Vagina (tissue), 2 donors: ENCODE measurements at regions not wholly inside any gene's neighbourhood (a gene's known extent, or its start where the extent isn't known, plus 50 kb on each side); places are given as distances from the start of the nearest gene placed in this dataset.

Experiments
- DNase-seq, 2 donors: peaks; one replicate each; pipeline ENCODE4 v3.0.0-alpha.2; 2017; ENCODE audit errors: extremely low spot score in 2 of 2
- H3K27ac ChIP-seq: fragments of 200-600 bp; sonication (generic); one replicate; pipeline ENCODE4 v1.5.1; 2019
- H3K27me3 ChIP-seq: fragments of 200-600 bp; sonication (generic); one replicate; pipeline ENCODE4 v1.5.1; 2019
- H3K36me3 ChIP-seq, 2 donors: fragments of 200-600 bp; sonication (generic); one replicate each; pipeline ENCODE4 v1.5.1; 2017 to 2019
- H3K4me1 ChIP-seq: fragments of 200-600 bp; sonication (generic); one replicate; pipeline ENCODE4 v1.5.1; 2019
- H3K4me3 ChIP-seq, 2 donors: fragments of 200-600 bp; sonication (generic); 1 replicate in 1 of 2; 2 replicates in 1 of 2; pipeline ENCODE4 v1.5.1; 2016 to 2019
- H3K9me3 ChIP-seq: fragments of 200-600 bp; sonication (generic); one replicate; pipeline ENCODE4 v1.5.1; 2019
- POLR2A ChIP-seq, 2 donors: fragments of 450-650 bp; IDR thresholded peaks; one replicate each; pipeline ENCODE4 v1.6.1; 2017; ENCODE audit warnings: antibody characterized with exemption in 2 of 2, mild to moderate bottlenecking in 2 of 2, moderate library complexity in 2 of 2
- POLR2AphosphoS5 ChIP-seq, 2 donors: sonication (generic); formaldehyde crosslinking; IDR thresholded peaks; one replicate each; pipeline ENCODE4 v1.9.0; 2017; ENCODE audit warnings: antibody characterized with exemption in 2 of 2, mild to moderate bottlenecking in 2 of 2, low read depth in 1 of 2; ENCODE audit not compliant: insufficient read depth in 1 of 2
- intact Hi-C: fragments of 100-400 bp; cut with DNase I; formaldehyde crosslinking; loops from one replicate; pipeline ENCODE4 v1.15.1; 2023
- TF ChIP-seq, protein P1 (sequence below), 3 experiments: fragments of 450-650 bp in 2 of 3; fragments of 200-600 bp in 1 of 3; sonication (generic) in 1 of 3; IDR thresholded peaks; one replicate each; pipeline ENCODE4 v1.5.1; 2017 to 2019; ENCODE audit warnings: antibody characterized with exemption in 3 of 3, mild to moderate bottlenecking in 2 of 3, moderate library complexity in 2 of 3

DNA sequence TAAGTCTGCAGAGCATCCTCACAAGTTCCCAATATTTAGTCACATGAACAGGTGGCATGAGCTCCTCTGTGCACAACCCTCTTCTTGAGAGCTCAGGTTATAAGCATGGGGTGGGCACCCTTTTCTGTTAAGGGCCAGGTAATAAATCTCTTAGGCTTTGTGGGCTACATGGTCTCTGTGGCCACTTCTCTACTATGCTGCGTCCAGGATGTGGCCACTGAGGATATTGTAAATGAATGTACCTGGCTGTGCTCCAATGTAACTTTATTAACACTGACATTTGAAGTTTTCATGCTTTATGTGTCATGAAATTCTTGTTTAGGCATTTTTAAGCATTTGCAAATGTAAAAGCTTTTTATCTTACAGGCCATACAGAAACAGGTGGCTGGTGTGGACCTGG lies 116.8 kb upstream of the ST6GAL2 start:
- Histone ChIP-seq H3K27me3 (no peaks in the 10 kb centered on the region), H3K9me3 (no peaks in the 10 kb centered on the region), H3K4me3 (no peak overlapping the region), H3K4me1 (no peaks in the 10 kb centered on the region), H3K36me3 (no peaks in the 10 kb centered on the region), H3K27ac (no peak overlapping the region)
- TF ChIP-seq, protein P1, sequence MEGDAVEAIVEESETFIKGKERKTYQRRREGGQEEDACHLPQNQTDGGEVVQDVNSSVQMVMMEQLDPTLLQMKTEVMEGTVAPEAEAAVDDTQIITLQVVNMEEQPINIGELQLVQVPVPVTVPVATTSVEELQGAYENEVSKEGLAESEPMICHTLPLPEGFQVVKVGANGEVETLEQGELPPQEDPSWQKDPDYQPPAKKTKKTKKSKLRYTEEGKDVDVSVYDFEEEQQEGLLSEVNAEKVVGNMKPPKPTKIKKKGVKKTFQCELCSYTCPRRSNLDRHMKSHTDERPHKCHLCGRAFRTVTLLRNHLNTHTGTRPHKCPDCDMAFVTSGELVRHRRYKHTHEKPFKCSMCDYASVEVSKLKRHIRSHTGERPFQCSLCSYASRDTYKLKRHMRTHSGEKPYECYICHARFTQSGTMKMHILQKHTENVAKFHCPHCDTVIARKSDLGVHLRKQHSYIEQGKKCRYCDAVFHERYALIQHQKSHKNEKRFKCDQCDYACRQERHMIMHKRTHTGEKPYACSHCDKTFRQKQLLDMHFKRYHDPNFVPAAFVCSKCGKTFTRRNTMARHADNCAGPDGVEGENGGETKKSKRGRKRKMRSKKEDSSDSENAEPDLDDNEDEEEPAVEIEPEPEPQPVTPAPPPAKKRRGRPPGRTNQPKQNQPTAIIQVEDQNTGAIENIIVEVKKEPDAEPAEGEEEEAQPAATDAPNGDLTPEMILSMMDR (IDR thresholded peaks at IDR 0.05), result no peak
- TF ChIP-seq POLR2A (IDR thresholded peaks at IDR 0.05), result no peak
- no peak for TF ChIP-seq POLR2AphosphoS5 (IDR thresholded peaks at IDR 0.05; ENCODE audit: insufficient read depth in 1 of 2, low read depth in 1 of 2)
- no peak for DNase-seq
- intact Hi-C loops, result no loop called here

DNA sequence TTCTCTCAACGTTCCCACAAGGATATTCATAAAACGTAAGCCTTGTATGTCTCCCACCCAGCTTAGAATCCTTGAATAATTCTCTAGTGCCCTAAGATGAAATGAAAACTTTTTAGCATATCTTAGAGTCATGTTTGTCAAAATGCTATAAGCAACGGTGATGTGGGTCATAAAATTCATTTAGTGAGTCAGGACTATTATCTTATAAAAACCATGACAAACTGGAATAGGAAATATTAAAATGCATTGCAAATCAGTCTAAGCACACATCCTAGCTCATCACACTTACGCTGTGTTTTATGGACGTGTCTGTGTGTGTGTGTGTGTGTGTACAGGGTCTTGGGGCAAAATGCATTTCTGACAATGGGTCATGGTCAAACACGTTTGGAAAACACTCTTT lies 119.9 kb upstream of the ST6GAL2 start:
- Histone ChIP-seq H3K4me3 (no peak overlapping the region), H3K27me3 (no peaks in the 10 kb centered on the region), H3K36me3 (no peaks in the 10 kb centered on the region), H3K9me3 (no peaks in the 10 kb centered on the region), H3K27ac (no peak overlapping the region), H3K4me1 (no peaks in the 10 kb centered on the region)
- intact Hi-C loops, result no loop called here
- no peak for DNase-seq
- TF ChIP-seq POLR2A (IDR thresholded peaks at IDR 0.05) (no peak), POLR2AphosphoS5 (IDR thresholded peaks at IDR 0.05; ENCODE audit: insufficient read depth in 1 of 2, low read depth in 1 of 2) (no peak)
- TF ChIP-seq, protein P1 (IDR thresholded peaks at IDR 0.05), result no peak

DNA sequence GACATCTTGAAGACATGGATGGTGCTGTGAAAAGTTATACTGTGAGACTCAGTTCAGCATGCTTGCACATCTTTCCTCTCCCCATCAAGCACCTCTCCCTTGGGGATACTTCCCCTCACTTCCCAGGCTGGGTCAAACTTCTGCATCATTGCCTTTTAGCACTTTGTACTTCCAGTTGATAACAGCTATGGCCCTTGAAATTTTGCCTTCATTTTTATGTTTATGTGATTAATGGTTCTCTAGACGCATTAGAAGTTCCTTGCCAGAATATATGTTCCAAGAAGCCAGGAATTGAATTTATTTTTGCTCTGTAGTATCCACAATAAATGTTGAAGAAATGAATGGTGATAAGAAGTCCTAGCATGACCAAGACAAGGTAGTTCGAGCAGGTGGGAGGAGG lies 120.9 kb upstream of the ST6GAL2 start:
- Histone ChIP-seq H3K4me1 (no peaks in the 10 kb centered on the region), H3K27ac (no peak overlapping the region), H3K4me3 (no peak overlapping the region), H3K36me3 (no peaks in the 10 kb centered on the region), H3K9me3 (no peaks in the 10 kb centered on the region), H3K27me3 (no peaks in the 10 kb centered on the region)
- intact Hi-C loops, result no loop called here
- TF ChIP-seq POLR2AphosphoS5 (IDR thresholded peaks at IDR 0.05; ENCODE audit: insufficient read depth in 1 of 2, low read depth in 1 of 2) (no peak), POLR2A (IDR thresholded peaks at IDR 0.05) (no peak)
- TF ChIP-seq, protein P1 (IDR thresholded peaks at IDR 0.05), result no peak
- DNase-seq, result no peak

DNA sequence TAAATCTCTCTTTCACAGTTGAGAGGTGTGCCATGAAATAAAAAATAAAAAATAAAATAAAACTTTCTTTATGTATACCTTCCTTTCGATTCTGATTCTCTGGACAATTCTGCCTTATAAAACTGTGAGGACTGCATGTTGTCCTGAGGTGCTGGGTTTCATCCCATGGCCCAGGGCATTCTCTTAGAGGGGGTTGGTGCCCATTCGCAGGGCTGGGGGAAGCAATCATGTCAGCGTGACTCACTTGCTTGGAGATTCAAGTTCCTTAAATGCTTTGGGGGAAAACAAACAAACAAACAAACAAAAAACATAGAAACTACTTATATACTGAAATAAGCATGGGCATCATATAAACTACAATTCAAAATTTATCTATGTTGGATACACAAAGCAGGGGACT lies 122.0 kb upstream of the ST6GAL2 start:
- TF ChIP-seq POLR2AphosphoS5 (IDR thresholded peaks at IDR 0.05; ENCODE audit: insufficient read depth in 1 of 2, low read depth in 1 of 2) (no peak), POLR2A (IDR thresholded peaks at IDR 0.05) (no peak)
- TF ChIP-seq, protein P1 (IDR thresholded peaks at IDR 0.05), result no peak
- DNase-seq, result no peak
- Histone ChIP-seq H3K9me3 (no peaks in the 10 kb centered on the region), H3K27me3 (no peaks in the 10 kb centered on the region), H3K36me3 (no peaks in the 10 kb centered on the region), H3K4me1 (no peaks in the 10 kb centered on the region), H3K4me3 (no peak overlapping the region), H3K27ac (no peak overlapping the region)
- intact Hi-C loops, result no loop called here

DNA sequence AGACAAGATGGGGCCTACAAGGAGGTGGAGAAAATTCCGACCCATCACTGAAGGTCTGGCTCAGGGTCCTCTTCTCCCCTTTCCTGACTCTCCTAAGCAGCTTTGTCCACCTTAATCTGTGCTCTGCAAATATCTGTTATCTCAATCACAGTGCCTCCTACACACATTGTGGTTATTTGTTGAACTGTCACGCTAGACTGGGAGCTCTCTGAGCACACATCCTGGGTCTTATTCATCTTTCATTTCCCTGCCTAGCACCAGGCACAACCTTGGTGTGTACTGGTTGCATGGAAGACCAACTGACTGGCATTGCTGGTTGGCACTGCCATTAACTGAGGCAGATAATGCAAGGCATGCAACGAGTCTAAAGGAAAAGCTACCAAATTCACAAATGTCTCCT lies 122.9 kb upstream of the ST6GAL2 start:
- Histone ChIP-seq H3K36me3 (no peaks in the 10 kb centered on the region), H3K4me3 (no peak overlapping the region), H3K4me1 (no peaks in the 10 kb centered on the region), H3K9me3 (no peaks in the 10 kb centered on the region), H3K27ac (no peak overlapping the region), H3K27me3 (no peaks in the 10 kb centered on the region)
- intact Hi-C loops, result no loop called here
- DNase-seq, result no peak
- TF ChIP-seq, protein P1 (IDR thresholded peaks at IDR 0.05), result no peak
